Spleen (tissue), 11 donors: ENCODE measurements at regions not wholly inside any gene's neighbourhood (a gene's known extent, or its start where the extent isn't known, plus 50 kb on each side); places are given as distances from the start of the nearest gene placed in this dataset.

Experiments used
- DNase-seq: peaks from one replicate; pipeline ENCODE4 v3.0.0-alpha.2; 2020
- H3K27ac ChIP-seq, 8 donors: fragments of 200-600 bp; sonication (generic) in 7 of 8; 1 replicate in 4 of 8; 2 replicates in 4 of 8; pipeline versions ENCODE4 v1.5.0 to v1.8.0; 2016 to 2021; ENCODE audit warnings: inconsistent platforms in 4 of 8, mild to moderate bottlenecking in 4 of 8, moderate library complexity in 1 of 8
- H3K27me3 ChIP-seq, 7 donors: fragments of 200-600 bp; sonication (generic) in 6 of 7; replicated peaks in 1 of 7; 1 replicate in 4 of 7; 2 replicates in 3 of 7; pipeline versions ENCODE4 v1.5.0 to v1.8.0; 2016 to 2021; ENCODE audit warnings: inconsistent platforms in 3 of 7, mild to moderate bottlenecking in 1 of 7
- H3K36me3 ChIP-seq, 6 donors: fragments of 200-600 bp; sonication (generic) in 5 of 6; 1 replicate in 4 of 6; 2 replicates in 2 of 6; pipeline versions ENCODE4 v1.5.0 to v1.8.0; 2016 to 2021; ENCODE audit warnings: inconsistent platforms in 2 of 6
- H3K4me1 ChIP-seq, 6 donors: fragments of 200-600 bp; sonication (generic) in 5 of 6; 1 replicate in 3 of 6; 2 replicates in 3 of 6; pipeline versions ENCODE4 v1.5.0 to v1.8.0; 2016 to 2021; ENCODE audit warnings: inconsistent platforms in 3 of 6
- H3K4me3 ChIP-seq, 8 donors: fragments of 200-600 bp; sonication (generic) in 7 of 8; 1 replicate in 4 of 8; 2 replicates in 4 of 8; pipeline versions ENCODE4 v1.5.0 to v1.8.0; 2016 to 2021; ENCODE audit warnings: inconsistent platforms in 4 of 8, mild to moderate bottlenecking in 4 of 8, moderate library complexity in 2 of 8
- H3K9me3 ChIP-seq, 8 donors: fragments of 200-600 bp; sonication (generic) in 7 of 8; 1 replicate in 4 of 8; 2 replicates in 4 of 8; pipeline versions ENCODE4 v1.5.0 to v1.8.0; 2016 to 2021; ENCODE audit warnings: inconsistent platforms in 4 of 8
- POLR2A ChIP-seq, 3 donors: fragments of 450-650 bp; IDR thresholded peaks; one replicate each; pipeline ENCODE4 v1.5.1; 2017; ENCODE audit warnings: antibody characterized with exemption in 3 of 3, mild to moderate bottlenecking in 1 of 3
- POLR2AphosphoS5 ChIP-seq, 3 donors: sonication (generic); formaldehyde crosslinking; IDR thresholded peaks; one replicate each; pipeline ENCODE4 v1.5.1; 2017; ENCODE audit warnings: antibody characterized with exemption in 3 of 3
- WGBS, 5 donors: extraction: QIAGEN DNeasy Blood & Tissue Kit in 3 of 5; methylation state at CpG; one replicate each; pipeline versions ENCODE4 v1.1.5 to v1.1.7; 2013 to 2018; 5-methylcytosine and 5-hydroxymethylcytosine counted together
- intact Hi-C: fragments of 100-400 bp; cut with DNase I; formaldehyde crosslinking; loops from one replicate; pipeline ENCODE4 v1.15.0; 2023; ENCODE audit warnings: low total_unique reads
- microRNA-seq, 3 donors: library from miRNA; unstranded; fragments of <30 nt; microRNA quantifications; one replicate each; pipeline versions ENCODE4 to v1.1.0, GENCODE V29; 2019 to 2020
- small RNA-seq, 4 donors: library from RNA; depleted of rRNA; stranded (forward); fragments of <200 nt; gene quantifications; one replicate each; pipeline ENCODE3, GENCODE V24; 2016
- TF ChIP-seq, protein P1 (sequence below), 11 experiments: fragments of 200-600 bp in 7 of 11; fragments of 450-650 bp in 4 of 11; sonication (generic) in 4 of 11; IDR thresholded peaks in 8 of 11; conservative IDR thresholded peaks in 3 of 11; 1 replicate in 7 of 11; 2 replicates in 4 of 11; pipeline versions ENCODE4 v1.4.0 to v1.8.0; 2016 to 2021; ENCODE audit warnings: antibody characterized with exemption in 11 of 11, inconsistent platforms in 4 of 11, mild to moderate bottlenecking in 1 of 11
- donor health status: healthy with polysubstance abuse.
- donor health status: DM: no; HTN: no; CAD: no; lungs with moderate emphysema.
- donor health status: DM: no; HTN: no; CAD: no.
- donor health status: Bipolar disorder and iron deficiency.
- donor health status: healthy.
- donor health status: DM: no; HTN: no; CAD: no.
- donor health status: DM: yes; HTN: yes; CAD: no.

DNA sequence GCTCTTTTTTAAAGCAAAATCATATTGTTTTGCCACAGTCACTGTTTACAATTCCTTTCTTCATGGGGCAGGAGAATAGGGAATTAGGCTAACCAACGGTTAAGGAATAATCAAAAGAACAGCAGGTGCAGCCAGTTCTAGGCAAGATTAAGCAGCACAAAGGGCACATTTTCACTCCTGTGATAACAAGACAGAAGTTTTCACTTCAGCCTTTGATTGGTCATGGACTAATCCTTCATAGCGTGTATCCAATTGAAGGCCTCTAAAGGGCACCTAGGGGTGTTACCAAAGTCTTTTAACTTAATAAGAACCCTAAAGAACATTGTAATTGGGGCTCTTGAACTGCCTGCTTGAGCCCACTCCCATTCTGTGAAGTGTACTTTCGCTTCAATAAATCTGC, 206.9 kb upstream of the AMIGO2 start:
- Histone ChIP-seq H3K27ac (no peak overlapping the region), H3K36me3 (no peaks in the 10 kb centered on the region), H3K4me1 (no peaks in the 10 kb centered on the region), H3K9me3 (no peaks in the 10 kb centered on the region), H3K4me3 (no peak overlapping the region), H3K27me3 (no peaks in the 10 kb centered on the region)
- 88 to 93% (median 91%) methylated on average over 3 of the region's 3 CpGs for WGBS, 5 donors
- intact Hi-C loops: no loop called here
- TF ChIP-seq, protein P1, sequence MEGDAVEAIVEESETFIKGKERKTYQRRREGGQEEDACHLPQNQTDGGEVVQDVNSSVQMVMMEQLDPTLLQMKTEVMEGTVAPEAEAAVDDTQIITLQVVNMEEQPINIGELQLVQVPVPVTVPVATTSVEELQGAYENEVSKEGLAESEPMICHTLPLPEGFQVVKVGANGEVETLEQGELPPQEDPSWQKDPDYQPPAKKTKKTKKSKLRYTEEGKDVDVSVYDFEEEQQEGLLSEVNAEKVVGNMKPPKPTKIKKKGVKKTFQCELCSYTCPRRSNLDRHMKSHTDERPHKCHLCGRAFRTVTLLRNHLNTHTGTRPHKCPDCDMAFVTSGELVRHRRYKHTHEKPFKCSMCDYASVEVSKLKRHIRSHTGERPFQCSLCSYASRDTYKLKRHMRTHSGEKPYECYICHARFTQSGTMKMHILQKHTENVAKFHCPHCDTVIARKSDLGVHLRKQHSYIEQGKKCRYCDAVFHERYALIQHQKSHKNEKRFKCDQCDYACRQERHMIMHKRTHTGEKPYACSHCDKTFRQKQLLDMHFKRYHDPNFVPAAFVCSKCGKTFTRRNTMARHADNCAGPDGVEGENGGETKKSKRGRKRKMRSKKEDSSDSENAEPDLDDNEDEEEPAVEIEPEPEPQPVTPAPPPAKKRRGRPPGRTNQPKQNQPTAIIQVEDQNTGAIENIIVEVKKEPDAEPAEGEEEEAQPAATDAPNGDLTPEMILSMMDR (IDR thresholded peaks at IDR 0.05 in 8 of 11, conservative IDR thresholded peaks at IDR 0.05 in 3 of 11): no peak
- TF ChIP-seq POLR2A (IDR thresholded peaks at IDR 0.05) (no peak), POLR2AphosphoS5 (IDR thresholded peaks at IDR 0.05) (no peak)
- no peak for DNase-seq

Small RNAs in the stretch of these regions (microRNA-seq; reads per million reads assigned to microRNA genes)
- 0 reads per million in 3 donors for gene MIR4494

Small RNAs in the stretch of these regions (small RNA-seq; reads per million reads assigned to genes)
- gene AC004486.1: 0 reads per million in 4 donors
- 0 reads per million in 4 donors for gene MIR4494
- gene RF00264: 0 reads per million in 4 donors
